ENCODE measurements at regions not wholly inside any gene's neighbourhood (a gene's known extent, or its start where the extent isn't known, plus 50 kb on each side); places are given as distances from the start of the nearest gene placed in this dataset.

DNA sequence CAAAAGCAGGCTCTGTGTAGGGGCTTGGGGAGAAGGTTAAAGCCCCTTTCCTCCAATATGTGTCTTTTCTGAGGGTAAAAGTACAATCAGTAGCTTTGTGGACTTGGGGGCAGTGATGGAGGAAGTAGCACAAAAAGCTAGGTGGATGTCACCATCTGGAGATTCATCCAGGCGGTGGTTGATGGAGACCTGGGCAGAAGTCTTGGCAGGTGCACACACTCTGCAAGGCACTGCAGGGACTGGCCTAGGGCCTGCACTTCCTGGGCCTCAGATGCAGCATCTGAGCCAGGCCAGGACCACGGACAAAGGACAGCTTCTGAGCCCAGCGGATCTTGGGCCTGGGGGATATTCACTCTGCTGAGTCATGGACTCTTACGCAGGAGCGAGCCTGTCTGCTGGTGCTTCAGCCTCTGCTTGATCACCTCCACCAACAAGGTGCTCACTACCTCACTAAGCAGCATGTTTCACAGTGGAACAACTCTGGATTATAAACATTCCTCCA is 391.1 kb downstream of the TNS1 start:
- H3K4me1 ChIP-seq = no peaks in the 10 kb centered on the region
- intact Hi-C loops (cut with DNase I; ENCODE audit: low total_unique reads) = no loop called here
- H3K27me3 ChIP-seq = no peaks in the 10 kb centered on the region

DNA sequence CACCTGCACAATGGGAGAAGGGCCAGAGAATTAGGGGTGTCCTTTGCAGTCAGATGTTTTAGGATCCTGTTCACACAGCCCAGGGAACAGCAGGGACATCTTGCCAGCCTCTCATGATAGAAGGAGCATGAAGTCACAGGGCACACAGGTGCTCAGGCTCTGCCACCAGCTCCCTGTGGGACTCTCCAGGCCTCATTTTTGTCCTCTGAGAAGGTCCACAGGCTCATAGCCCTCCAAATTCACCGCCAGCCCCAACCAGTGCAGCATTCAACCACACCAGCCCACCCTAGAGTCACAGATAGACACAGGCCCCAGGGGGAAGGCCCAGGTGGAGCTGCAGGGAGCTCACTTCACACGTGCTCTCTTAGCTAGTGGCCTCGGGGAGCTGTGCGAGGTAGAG is 391.7 kb downstream of the TNS1 start:
- intact Hi-C loops (cut with DNase I; ENCODE audit: low total_unique reads) = no loop called here
- H3K4me1 ChIP-seq = no peaks in the 10 kb centered on the region
- H3K36me3 ChIP-seq = no peaks in the 10 kb centered on the region
- DNase-seq (ENCODE audit: low spot score in 2 of 2) = no peak
- TF ChIP-seq, protein P1, sequence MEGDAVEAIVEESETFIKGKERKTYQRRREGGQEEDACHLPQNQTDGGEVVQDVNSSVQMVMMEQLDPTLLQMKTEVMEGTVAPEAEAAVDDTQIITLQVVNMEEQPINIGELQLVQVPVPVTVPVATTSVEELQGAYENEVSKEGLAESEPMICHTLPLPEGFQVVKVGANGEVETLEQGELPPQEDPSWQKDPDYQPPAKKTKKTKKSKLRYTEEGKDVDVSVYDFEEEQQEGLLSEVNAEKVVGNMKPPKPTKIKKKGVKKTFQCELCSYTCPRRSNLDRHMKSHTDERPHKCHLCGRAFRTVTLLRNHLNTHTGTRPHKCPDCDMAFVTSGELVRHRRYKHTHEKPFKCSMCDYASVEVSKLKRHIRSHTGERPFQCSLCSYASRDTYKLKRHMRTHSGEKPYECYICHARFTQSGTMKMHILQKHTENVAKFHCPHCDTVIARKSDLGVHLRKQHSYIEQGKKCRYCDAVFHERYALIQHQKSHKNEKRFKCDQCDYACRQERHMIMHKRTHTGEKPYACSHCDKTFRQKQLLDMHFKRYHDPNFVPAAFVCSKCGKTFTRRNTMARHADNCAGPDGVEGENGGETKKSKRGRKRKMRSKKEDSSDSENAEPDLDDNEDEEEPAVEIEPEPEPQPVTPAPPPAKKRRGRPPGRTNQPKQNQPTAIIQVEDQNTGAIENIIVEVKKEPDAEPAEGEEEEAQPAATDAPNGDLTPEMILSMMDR (IDR thresholded peaks at IDR 0.05) = no peak
- TF ChIP-seq POLR2A (IDR thresholded peaks at IDR 0.05) (no peak), POLR2AphosphoS5 (IDR thresholded peaks at IDR 0.05) (no peak)
- no peaks in the 10 kb centered on the region for H3K27me3 ChIP-seq
- H3K27ac ChIP-seq = no peak overlapping the region
- H3K4me3 ChIP-seq = no peak overlapping the region
- no peaks in the 10 kb centered on the region for H3K9me3 ChIP-seq

More for the DNA sequence above, 391.1 kb downstream of the TNS1 start:
- no peak overlapping the region for H3K4me3 ChIP-seq
- no peak for DNase-seq (ENCODE audit: low spot score in 2 of 2)
- H3K27ac ChIP-seq = no peak overlapping the region
- TF ChIP-seq, protein P1 (IDR thresholded peaks at IDR 0.05) = no peak
- no peaks in the 10 kb centered on the region for H3K36me3 ChIP-seq
- no peaks in the 10 kb centered on the region for H3K9me3 ChIP-seq

DNA sequence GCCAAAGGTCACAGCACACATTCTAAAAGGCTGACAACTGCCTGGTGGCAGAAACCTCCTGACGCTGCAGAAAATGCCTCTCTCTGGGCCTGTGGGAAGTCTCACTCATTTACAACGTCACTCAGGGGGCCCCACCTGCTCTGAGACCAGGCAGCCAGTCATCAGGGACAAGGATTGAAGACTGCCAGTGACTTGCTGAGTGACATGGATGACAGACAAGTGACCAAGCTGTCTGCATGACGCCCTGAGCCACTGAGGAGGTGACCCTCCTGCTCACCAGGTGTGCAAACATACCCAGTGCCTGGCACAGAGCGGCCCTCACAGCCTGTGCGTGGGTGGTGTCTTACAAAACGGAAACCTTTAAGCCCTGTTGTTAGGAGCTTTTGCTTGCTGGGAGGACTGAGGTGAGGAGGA is 392.4 kb downstream of the TNS1 start:
- Histone ChIP-seq H3K36me3 (no peaks in the 10 kb centered on the region), H3K27me3 (no peaks in the 10 kb centered on the region), H3K4me3 (no peak overlapping the region), H3K9me3 (no peaks in the 10 kb centered on the region), H3K4me1 (no peaks in the 10 kb centered on the region), H3K27ac (no peak overlapping the region)
- DNase-seq (ENCODE audit: low spot score in 2 of 2) = no peak
- TF ChIP-seq, protein P1 (IDR thresholded peaks at IDR 0.05) = no peak
- TF ChIP-seq POLR2A (IDR thresholded peaks at IDR 0.05) (no peak), POLR2AphosphoS5 (IDR thresholded peaks at IDR 0.05) (no peak)
- intact Hi-C loops (cut with DNase I; ENCODE audit: low total_unique reads) = no loop called here

DNA sequence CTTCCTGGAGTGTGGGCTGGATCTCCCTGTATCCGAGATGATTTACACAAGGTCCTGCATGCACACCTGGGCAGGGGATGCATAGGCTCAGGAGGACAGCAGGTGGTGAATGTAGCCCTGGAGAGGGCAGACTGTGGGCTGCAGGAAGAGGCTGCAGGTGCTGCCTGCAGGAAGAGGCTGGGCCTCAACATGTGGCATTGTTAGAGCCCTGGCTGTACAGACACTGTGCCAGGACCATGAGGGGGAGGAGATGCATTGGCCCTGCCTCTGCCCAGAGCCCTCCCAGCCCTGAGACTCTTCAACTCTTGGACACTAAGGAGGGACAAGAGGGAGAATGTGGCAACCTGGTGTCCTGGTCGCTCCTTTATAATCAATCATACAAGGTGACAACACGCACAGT is 392.8 kb downstream of the TNS1 start:
- intact Hi-C loops (cut with DNase I; ENCODE audit: low total_unique reads) = no loop called here
- Histone ChIP-seq H3K27ac (no peak overlapping the region), H3K27me3 (no peaks in the 10 kb centered on the region), H3K4me3 (no peak overlapping the region), H3K9me3 (no peaks in the 10 kb centered on the region), H3K36me3 (no peaks in the 10 kb centered on the region), H3K4me1 (no peaks in the 10 kb centered on the region)
- TF ChIP-seq, protein P1 (IDR thresholded peaks at IDR 0.05) = no peak
- TF ChIP-seq POLR2A (IDR thresholded peaks at IDR 0.05) = no peak
- no peak for TF ChIP-seq POLR2AphosphoS5 (IDR thresholded peaks at IDR 0.05)
- DNase-seq (ENCODE audit: low spot score in 2 of 2) = no peak

DNA sequence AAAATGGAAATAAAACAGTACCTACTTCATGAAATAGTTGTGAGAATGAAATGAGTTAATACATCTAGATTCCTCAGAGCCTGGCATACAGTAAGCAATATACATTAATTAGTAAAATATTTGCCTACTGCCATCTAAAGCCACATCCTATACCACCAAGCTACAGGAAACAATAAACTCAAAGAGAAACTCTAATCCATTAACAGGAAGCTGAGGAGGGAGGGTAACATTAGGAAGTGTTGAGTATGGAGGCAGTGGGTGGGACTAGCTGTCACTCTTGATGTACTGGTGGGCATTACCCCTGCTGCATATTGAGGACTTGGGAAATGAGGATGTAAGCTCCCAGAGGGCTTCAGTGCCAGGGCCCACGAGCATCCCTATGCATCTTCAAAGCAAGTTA is 396.5 kb downstream of the TNS1 start:
- no peak for TF ChIP-seq POLR2AphosphoS5 (IDR thresholded peaks at IDR 0.05)
- TF ChIP-seq, protein P1 (IDR thresholded peaks at IDR 0.05) = no peak
- TF ChIP-seq POLR2A (IDR thresholded peaks at IDR 0.05) = no peak
- intact Hi-C loops (cut with DNase I; ENCODE audit: low total_unique reads) = no loop called here
- DNase-seq (ENCODE audit: low spot score in 2 of 2) = no peak
- Histone ChIP-seq H3K27ac (no peak overlapping the region), H3K9me3 (no peaks in the 10 kb centered on the region), H3K36me3 (no peaks in the 10 kb centered on the region), H3K4me1 (no peaks in the 10 kb centered on the region), H3K4me3 (no peak overlapping the region), H3K27me3 (no peaks in the 10 kb centered on the region)
